PC-9 (cell line): ENCODE measurements at regions not wholly inside any gene's neighbourhood (a gene's known extent, or its start where the extent isn't known, plus 50 kb on each side); places are given as distances from the start of the nearest gene placed in this dataset.

Experiments used
- CTCF ChIP-seq: fragments of 200-600 bp; sonication (generic); conservative IDR thresholded peaks from 2 replicates; pipeline ENCODE4 v1.6.1; 2017; ENCODE audit warnings: mixed run types, antibody characterized with exemption, mild to moderate bottlenecking, moderate library complexity
- EZH2 ChIP-seq: fragments of 200-600 bp; sonication (generic); IDR thresholded peaks from 2 replicates; pipeline ENCODE4 v1.8.0; 2017; ENCODE audit warnings: antibody characterized with exemption, low read depth

GRCh38 chr22:45072322-45072903 lies 62.6 kb upstream of the PHF21B start:
- TF ChIP-seq CTCF (no peak), EZH2 (no peak)
